ENCODE measurements at regions not wholly inside any gene's neighbourhood (a gene's known extent, or its start where the extent isn't known, plus 50 kb on each side); places are given as distances from the start of the nearest gene placed in this dataset.

GRCh38 chr12:19855851-19856250 is 416.6 kb downstream of the AEBP2 start (continued):
- TF ChIP-seq REST (IDR thresholded peaks at IDR 0.05; ENCODE audit: low read depth) (no peak), POLR2A (IDR thresholded peaks at IDR 0.05; ENCODE audit: borderline replicate concordance, extremely low read depth, insufficient read depth, insufficient read length) (no peak)

DNA sequence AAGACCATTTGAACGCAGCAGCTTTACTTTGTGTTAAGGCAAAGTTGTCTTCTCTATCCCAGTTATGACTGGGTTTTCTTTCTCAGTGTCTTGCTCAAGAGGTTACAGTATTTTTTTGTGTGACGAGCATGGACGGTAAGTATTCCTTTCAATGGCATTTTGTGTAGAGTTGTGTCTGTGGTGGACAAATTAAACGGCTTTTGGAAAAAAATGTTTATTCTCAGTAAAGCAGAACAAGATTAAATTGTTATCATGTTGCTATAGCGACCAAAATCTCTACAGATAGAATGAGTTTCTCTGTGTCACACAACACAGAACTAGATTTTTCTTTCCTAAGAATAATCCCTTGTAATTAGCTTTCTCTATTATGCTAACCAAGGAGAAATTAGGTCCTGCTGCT is 417.1 kb downstream of the AEBP2 start:
- no peaks in the 10 kb centered on the region for H3K79me2 ChIP-seq (ENCODE audit: insufficient read depth, low read length)
- ChIA-PET CTCF (no interaction called here), POLR2A (no interaction called here), RAD21 (ENCODE audit: low non-redundant PET in 1 of 2, low total read pairs in 2 of 2, uncharacterized antibody in 2 of 2, unreplicated experiment in 2 of 2) (no interaction called here)
- no peak for DNase-seq (ENCODE audit: low read depth, low spot score)
- H3K27ac ChIP-seq (ENCODE audit: low read depth, low read length), result no peak overlapping the region
- H4K20me1 ChIP-seq (ENCODE audit: insufficient read depth), result no peaks in the 10 kb centered on the region
- H3K9me2 ChIP-seq (ENCODE audit: insufficient read depth), result no peaks in the 10 kb centered on the region
- H3K36me3 ChIP-seq (ENCODE audit: control insufficient read depth in 1 of 2, insufficient read depth in 2 of 2, low read length in 2 of 2), result no peaks in the 10 kb centered on the region
- TF ChIP-seq, protein P1, sequence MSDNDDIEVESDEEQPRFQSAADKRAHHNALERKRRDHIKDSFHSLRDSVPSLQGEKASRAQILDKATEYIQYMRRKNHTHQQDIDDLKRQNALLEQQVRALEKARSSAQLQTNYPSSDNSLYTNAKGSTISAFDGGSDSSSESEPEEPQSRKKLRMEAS (IDR thresholded peaks at IDR 0.05), result no peak
- TF ChIP-seq EZH2phosphoT487 (IDR thresholded peaks at IDR 0.05; ENCODE audit: borderline replicate concordance) (no peak), CEBPB (IDR thresholded peaks at IDR 0.05; ENCODE audit: low read depth) (no peak), YY1 (IDR thresholded peaks at IDR 0.05; ENCODE audit: extremely low read depth, insufficient replicate concordance, low read depth, low read length) (no peak), ELF1 (IDR thresholded peaks at IDR 0.05; ENCODE audit: borderline replicate concordance, low read depth) (no peak), RAD21 (IDR thresholded peaks at IDR 0.05; ENCODE audit: low read depth) (no peak)
- intact Hi-C loops (cut with micrococcal nuclease), result no loop called here
- H3K4me2 ChIP-seq (ENCODE audit: low read length), result no peak overlapping the region
- BruUV-seq (replicated peaks), result no TSS peak
- no peak overlapping the region for H3K9ac ChIP-seq (ENCODE audit: low read length)
- H2AFZ ChIP-seq (ENCODE audit: low read depth, low read length, poor library complexity, severe bottlenecking), result no peak overlapping the region
- no peaks in the 10 kb centered on the region; the same call in 1 of the 2 replicates for H3K27me3 ChIP-seq (ENCODE audit: insufficient read depth, low read length)
- H3K4me3 ChIP-seq (replicated peaks in 1 of 2; ENCODE audit: low read depth in 1 of 2, low read length in 2 of 2), result no peak overlapping the region
- H3K9me3 ChIP-seq (ENCODE audit: control insufficient read depth in 1 of 2, insufficient read depth in 1 of 2, low read depth in 1 of 2, low read length in 2 of 2), result no peaks in the 10 kb centered on the region
- no peaks in the 10 kb centered on the region for H3K4me1 ChIP-seq (ENCODE audit: control insufficient read depth in 1 of 2, insufficient read depth in 2 of 2, low read length in 2 of 2)
- no peak for ATAC-seq
